ENCODE measurements at regions not wholly inside any gene's neighbourhood (a gene's known extent, or its start where the extent isn't known, plus 50 kb on each side); places are given as distances from the start of the nearest gene placed in this dataset.

DNA sequence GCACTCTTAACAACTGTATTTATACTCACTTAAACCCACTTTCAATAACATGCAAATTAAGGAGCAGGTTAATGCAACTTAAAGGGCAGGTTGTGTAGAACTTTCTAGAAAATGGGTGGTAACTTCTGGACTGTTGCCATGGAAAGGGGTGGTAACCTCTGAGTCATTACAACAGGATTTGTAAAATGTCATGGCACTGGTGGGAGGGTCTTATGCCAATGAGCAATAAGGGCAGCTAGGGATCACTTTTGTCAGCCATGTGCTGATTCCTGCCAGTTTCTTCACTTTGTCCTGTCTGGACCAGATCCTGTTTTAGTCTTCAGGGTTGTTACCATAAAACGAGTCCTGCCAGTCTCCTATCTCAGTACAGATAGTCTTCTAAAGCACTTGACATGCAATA is 560.5 kb upstream of the PTCHD4 start:
- DNase-seq (ENCODE audit: low read depth in 1 of 2, low spot score in 1 of 2) = no peak
- TF ChIP-seq POLR2AphosphoS5 (IDR thresholded peaks at IDR 0.05; ENCODE audit: low read depth) (no peak), REST (IDR thresholded peaks at IDR 0.05; ENCODE audit: insufficient replicate concordance, low read depth) (no peak), CTCF (IDR thresholded peaks at IDR 0.05; ENCODE audit: insufficient read depth, low read length) (no peak), SPI1 (IDR thresholded peaks at IDR 0.05; ENCODE audit: borderline replicate concordance, low read depth) (no peak), GABPA (IDR thresholded peaks at IDR 0.05; ENCODE audit: low read depth) (no peak)
- no peak overlapping the region for H3K4me3 ChIP-seq (replicated peaks; ENCODE audit: insufficient read depth, low read length)
- H3K27ac ChIP-seq (replicated peaks) = no peak overlapping the region
- no peaks in the 10 kb centered on the region for H3K27me3 ChIP-seq (ENCODE audit: insufficient read depth, poor library complexity, severe bottlenecking)

GRCh38 chr6:48670546-48670945 is 559.5 kb upstream of the PTCHD4 start:
- no peak for DNase-seq (ENCODE audit: low read depth in 1 of 2, low spot score in 1 of 2)
- Histone ChIP-seq H3K27ac (replicated peaks) (no peak overlapping the region), H3K27me3 (ENCODE audit: insufficient read depth, poor library complexity, severe bottlenecking) (no peaks in the 10 kb centered on the region), H3K4me3 (replicated peaks; ENCODE audit: insufficient read depth, low read length) (no peak overlapping the region)
- no peak for TF ChIP-seq POLR2AphosphoS5 (IDR thresholded peaks at IDR 0.05; ENCODE audit: low read depth)
- no peak for TF ChIP-seq CTCF (IDR thresholded peaks at IDR 0.05; ENCODE audit: insufficient read depth, low read length)
- TF ChIP-seq REST (IDR thresholded peaks at IDR 0.05; ENCODE audit: insufficient replicate concordance, low read depth) = no peak
- TF ChIP-seq SPI1 (IDR thresholded peaks at IDR 0.05; ENCODE audit: borderline replicate concordance, low read depth) = no peak
- TF ChIP-seq GABPA (IDR thresholded peaks at IDR 0.05; ENCODE audit: low read depth) = no peak

GRCh38 chr6:48667797-48668196 is 556.8 kb upstream of the PTCHD4 start:
- no peak for DNase-seq (ENCODE audit: low read depth in 1 of 2, low spot score in 1 of 2)
- H3K4me3 ChIP-seq (replicated peaks; ENCODE audit: insufficient read depth, low read length) = no peak overlapping the region
- TF ChIP-seq GABPA (IDR thresholded peaks at IDR 0.05; ENCODE audit: low read depth) (no peak), CTCF (IDR thresholded peaks at IDR 0.05; ENCODE audit: insufficient read depth, low read length) (no peak), SPI1 (IDR thresholded peaks at IDR 0.05; ENCODE audit: borderline replicate concordance, low read depth) (no peak), REST (IDR thresholded peaks at IDR 0.05; ENCODE audit: insufficient replicate concordance, low read depth) (no peak), POLR2AphosphoS5 (IDR thresholded peaks at IDR 0.05; ENCODE audit: low read depth) (no peak)
- no peak overlapping the region for H3K27ac ChIP-seq (replicated peaks)
- H3K27me3 ChIP-seq (ENCODE audit: insufficient read depth, poor library complexity, severe bottlenecking) = no peaks in the 10 kb centered on the region
